ENCODE measurements at regions not wholly inside any gene's neighbourhood (a gene's known extent, or its start where the extent isn't known, plus 50 kb on each side); places are given as distances from the start of the nearest gene placed in this dataset.

DNA sequence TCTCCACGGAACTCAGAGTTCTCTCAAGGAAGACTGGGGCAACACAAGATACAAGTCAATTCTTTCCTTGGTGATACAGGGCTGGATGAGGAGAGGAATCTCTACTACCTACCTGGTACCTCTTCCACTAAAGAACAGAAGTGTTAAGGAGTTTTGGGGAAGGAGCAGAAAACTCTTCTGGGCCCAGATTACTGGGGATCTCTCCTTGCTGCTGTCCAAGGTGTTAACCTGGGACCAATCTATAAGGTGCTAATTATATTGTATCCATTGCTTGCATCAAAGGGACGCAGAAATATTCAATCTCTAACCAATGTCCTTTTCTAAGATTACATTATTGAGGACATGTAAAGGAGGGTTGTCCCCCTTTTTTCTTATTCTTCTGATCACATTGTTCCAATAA, 1102.5 kb downstream of the AMY1C start:
- no peak for DNase-seq (ENCODE audit: low spot score)

GRCh38 chr1:104853276-104853675, 1103.6 kb downstream of the AMY1C start:
- no peak for DNase-seq (ENCODE audit: low spot score)

- DNase-seq (ENCODE audit: low spot score): no peak
These were observed 1104.8 kb downstream of the AMY1C start for GRCh38 chr1:104854529-104854928.

DNA sequence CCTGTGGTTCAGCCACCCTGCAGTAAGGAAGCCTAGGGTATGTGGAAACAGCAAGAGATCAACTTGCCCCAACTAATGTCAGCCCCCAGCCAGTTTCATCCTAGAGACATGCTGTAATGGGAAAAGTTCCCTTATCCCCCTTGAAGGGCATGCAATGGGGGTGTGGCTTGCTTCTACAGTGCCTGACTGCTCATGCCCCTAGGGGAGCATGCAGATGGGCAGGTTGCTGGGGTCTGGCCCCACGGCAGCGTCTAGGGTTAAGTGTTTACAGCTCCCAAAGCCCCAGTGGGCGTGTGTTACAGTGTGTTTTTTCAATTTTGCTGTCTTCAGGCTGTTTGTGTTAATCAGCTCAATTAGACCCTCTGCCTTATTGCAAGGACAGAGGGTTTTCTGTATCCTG, 1105.9 kb downstream of the AMY1C start:
- no peak for DNase-seq (ENCODE audit: low spot score)

GRCh38 chr1:104856091-104856490, 1106.4 kb downstream of the AMY1C start:
- no peak for DNase-seq (ENCODE audit: low spot score)

- no peak for DNase-seq (ENCODE audit: low spot score)
These were observed 1106.8 kb downstream of the AMY1C start for GRCh38 chr1:104856518-104856917.

GRCh38 chr1:104868794-104869193, 1119.1 kb downstream of the AMY1C start:
- no peak for DNase-seq (ENCODE audit: low spot score)

GRCh38 chr1:104874044-104874443, 1124.3 kb downstream of the AMY1C start:
- no peak for DNase-seq (ENCODE audit: low spot score)

DNA sequence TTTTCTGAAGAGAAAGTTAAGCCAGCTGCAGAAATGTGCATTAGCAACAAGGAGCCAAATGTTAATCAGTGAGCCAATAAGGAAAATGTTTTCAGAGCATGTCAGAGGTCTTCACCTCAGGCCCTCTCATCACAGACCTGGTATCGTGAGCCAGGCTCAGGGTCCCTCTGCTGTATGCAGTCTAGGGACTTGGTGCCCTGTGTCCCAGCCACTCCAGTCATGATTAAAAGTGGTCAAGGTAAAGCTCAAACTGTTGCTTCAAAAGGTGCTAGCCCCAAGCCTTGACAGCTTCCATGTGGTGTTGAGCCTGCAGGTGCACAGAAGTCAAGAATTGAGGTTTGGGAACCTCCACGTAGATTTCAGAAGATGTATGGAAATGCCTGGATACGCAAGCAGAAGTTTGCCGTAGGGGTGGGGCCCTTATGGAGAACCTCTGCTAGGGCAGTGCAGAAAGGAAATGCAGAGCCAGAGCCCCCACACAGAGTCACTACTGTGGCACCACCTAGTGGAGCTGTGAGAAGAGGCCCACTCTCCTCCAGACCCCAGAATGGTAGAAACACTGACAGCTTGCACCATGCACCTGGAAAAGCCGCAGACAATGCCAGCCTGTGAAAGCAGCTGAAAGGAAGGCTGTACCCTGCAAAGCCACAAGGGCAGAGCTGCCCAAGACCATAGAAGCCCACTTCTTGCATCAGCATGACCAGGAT, 1128.7 kb downstream of the AMY1C start:
- no peak for DNase-seq (ENCODE audit: low spot score)

GRCh38 chr1:104884939-104885338, 1135.2 kb downstream of the AMY1C start:
- DNase-seq (ENCODE audit: low spot score): no peak

GRCh38 chr1:104905322-104905721, 1155.6 kb downstream of the AMY1C start:
- DNase-seq (ENCODE audit: low spot score): no peak

DNA sequence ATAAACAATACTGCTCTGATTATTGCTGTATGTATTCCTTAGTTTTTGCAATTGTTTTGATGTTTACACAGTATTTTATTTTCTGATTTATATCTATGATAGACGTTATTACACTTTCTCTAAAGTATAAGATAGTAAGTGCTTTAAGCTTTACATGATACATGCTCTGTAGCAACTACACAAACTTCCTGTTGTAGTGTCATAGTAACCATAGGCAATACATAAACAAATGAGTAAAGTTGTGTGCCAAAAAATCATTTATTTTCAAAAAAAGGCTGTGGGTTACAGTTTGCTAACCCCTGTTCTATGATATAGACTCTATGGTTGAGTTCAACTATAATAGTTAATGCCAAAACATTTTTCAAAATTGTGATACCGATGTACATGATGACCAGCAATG, 1156.4 kb downstream of the AMY1C start:
- no peak for DNase-seq (ENCODE audit: low spot score)

- DNase-seq (ENCODE audit: low spot score): no peak
These were observed 1169.5 kb downstream of the AMY1C start for GRCh38 chr1:104919188-104919587.

DNA sequence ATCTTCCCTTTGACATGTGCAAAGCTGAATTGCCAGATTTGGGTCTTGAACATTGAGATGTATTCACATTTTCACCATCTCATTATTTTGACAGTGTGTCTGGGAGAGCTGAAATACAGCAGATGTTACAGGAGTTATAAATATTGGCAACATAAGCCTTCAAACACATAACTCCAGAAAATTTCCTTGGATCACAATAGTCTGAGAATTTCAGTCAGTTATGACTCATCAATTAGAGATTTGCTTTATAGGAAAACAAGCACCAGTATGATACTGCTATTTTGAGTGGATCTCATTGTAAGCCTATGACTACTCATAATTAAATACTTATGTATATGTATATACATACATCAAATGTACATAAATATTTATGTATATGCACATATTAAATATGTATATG, 1171.8 kb downstream of the AMY1C start:
- no peak for DNase-seq (ENCODE audit: low spot score)

GRCh38 chr1:104923075-104923474, 1173.4 kb downstream of the AMY1C start:
- no peak for DNase-seq (ENCODE audit: low spot score)

GRCh38 chr1:104929280-104929679, 1179.6 kb downstream of the AMY1C start:
- DNase-seq (ENCODE audit: low spot score): no peak

- DNase-seq (ENCODE audit: low spot score): no peak
These were observed 1182.6 kb downstream of the AMY1C start for GRCh38 chr1:104932030-104932915.

- DNase-seq (ENCODE audit: low spot score): no peak
These were observed 1183.4 kb downstream of the AMY1C start for GRCh38 chr1:104932949-104933679.

GRCh38 chr1:104933846-104934245, 1184.1 kb downstream of the AMY1C start:
- DNase-seq (ENCODE audit: low spot score): no peak

- DNase-seq (ENCODE audit: low spot score): no peak
These were observed 1195.7 kb downstream of the AMY1C start for GRCh38 chr1:104945406-104945805.

DNA sequence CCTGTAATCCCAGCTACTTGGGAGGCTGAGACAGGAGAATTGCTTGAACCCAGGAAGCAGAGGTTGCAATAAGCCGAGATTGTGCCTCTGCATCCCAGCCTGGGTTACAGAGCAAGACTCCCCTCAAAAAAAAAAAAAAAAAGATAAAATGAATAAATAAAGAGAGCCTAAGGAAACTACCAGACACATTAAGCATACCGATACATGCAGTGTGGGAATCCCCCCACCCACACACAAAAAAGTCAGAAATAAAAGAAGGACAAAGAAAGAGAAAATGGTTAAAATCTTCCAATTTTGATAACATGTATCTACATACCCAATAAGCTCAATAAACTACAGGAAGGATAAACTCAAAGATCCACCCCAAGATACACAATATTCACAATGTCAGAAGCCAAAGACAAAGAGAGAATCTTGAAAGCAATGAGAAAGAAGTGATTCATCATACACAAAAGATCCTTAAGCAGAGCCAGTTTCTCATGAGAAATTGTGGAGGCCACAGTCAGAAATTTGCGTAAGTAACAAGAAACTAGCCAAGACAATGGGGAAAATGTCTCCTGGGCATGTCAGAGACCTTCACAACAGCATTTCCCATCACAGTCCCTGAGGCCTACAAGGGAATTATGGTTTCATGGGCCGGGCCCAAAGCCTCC, 1197.0 kb downstream of the AMY1C start:
- no peak for DNase-seq (ENCODE audit: low spot score)

DNA sequence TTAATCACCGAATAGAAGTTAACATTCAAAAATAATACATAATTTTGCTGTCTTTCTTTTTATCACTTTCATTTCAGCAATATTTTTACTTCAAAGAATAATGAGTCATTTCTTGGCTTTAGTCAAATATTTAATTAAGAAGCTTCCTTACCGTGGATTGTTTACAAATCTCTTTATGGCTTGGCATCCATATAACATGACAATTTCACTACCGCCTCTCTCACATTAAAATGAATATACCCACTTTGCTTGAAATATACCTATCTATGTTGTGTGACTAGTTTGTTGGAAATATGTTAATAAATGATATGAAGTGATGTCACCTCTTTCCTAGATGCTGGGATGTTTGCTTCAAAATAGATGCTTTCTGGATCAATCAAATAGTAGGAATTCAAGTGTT, 1203.9 kb downstream of the AMY1C start:
- no peak for DNase-seq (ENCODE audit: low spot score)

All from GM03348 (cell line).